PC-9 (cell line): ENCODE measurements at regions not wholly inside any gene's neighbourhood (a gene's known extent, or its start where the extent isn't known, plus 50 kb on each side); places are given as distances from the start of the nearest gene placed in this dataset.

Source experiments
- BruUV-seq: library from RNA; stranded (reverse); fragments of 400-500 nt; replicated peaks from 2 replicates; lab custom pipeline; 2021; lab: Mats Ljungman, UMichigan
- CTCF ChIA-PET: fragments of 300-600 bp; sonication (Branson Sonifier 250); formaldehyde crosslinking; loops from one replicate; lab custom pipeline; 2022; ENCODE audit warnings: antibody characterized with exemption; lab: Charles Lee
- POLR2A ChIA-PET: fragments of 300-600 bp; sonication (Branson Sonifier 250); formaldehyde crosslinking; loops from one replicate; lab custom pipeline; 2022; ENCODE audit warnings: antibody characterized with exemption; ENCODE audit not compliant: unreplicated experiment; lab: Charles Lee
- DNase-seq, 2 experiments: peaks; one replicate each; pipeline versions ENCODE4 v3.0.0 to v3.0.0-alpha.2; 2015 to 2022; ENCODE audit warnings: mixed read lengths in 1 of 2
- H2AFZ ChIP-seq: fragments of 200-600 bp; sonication (generic); 2 replicates; pipeline ENCODE4 v1.8.1; 2017; ENCODE audit warnings: antibody characterized with exemption
- H3F3A ChIP-seq: fragments of 200-600 bp; sonication (generic); 2 replicates; pipeline ENCODE4 v1.8.1; 2017; ENCODE audit warnings: antibody characterized with exemption, mild to moderate bottlenecking, low read depth; ENCODE audit not compliant: insufficient read depth
- H3K27ac ChIP-seq: fragments of 200-600 bp; sonication (generic); 2 replicates; pipeline ENCODE4 v1.6.1; 2016; ENCODE audit warnings: mixed run types
- H3K27me3 ChIP-seq: fragments of 200-600 bp; sonication (generic); 2 replicates; pipeline ENCODE4 v1.6.1; 2016; ENCODE audit warnings: low read depth, mixed run types; ENCODE audit not compliant: insufficient read depth
- H3K36me3 ChIP-seq: fragments of 200-600 bp; sonication (generic); 2 replicates; pipeline ENCODE4 v1.6.1; 2016; ENCODE audit warnings: low read depth, mixed run types
- H3K4me1 ChIP-seq: fragments of 200-600 bp; sonication (generic); replicated peaks from 2 replicates; pipeline ENCODE4 v1.6.1; 2016; ENCODE audit warnings: mixed run types; ENCODE audit not compliant: insufficient read depth
- H3K4me2 ChIP-seq: fragments of 200-600 bp; sonication (generic); 2 replicates; pipeline ENCODE4 v1.6.1; 2017; ENCODE audit warnings: mixed run types
- H3K4me3 ChIP-seq: fragments of 200-600 bp; sonication (generic); 2 replicates; pipeline ENCODE4 v1.6.1; 2016; ENCODE audit warnings: mixed run types
- H3K79me2 ChIP-seq: fragments of 200-600 bp; sonication (generic); 2 replicates; pipeline ENCODE4 v1.6.1; 2017; ENCODE audit warnings: low read depth, mixed run types
- H3K9me2 ChIP-seq: fragments of 200-600 bp; sonication (generic); 2 replicates; pipeline ENCODE4 v1.8.1; 2017; ENCODE audit warnings: mild to moderate bottlenecking; ENCODE audit not compliant: insufficient read depth
- H3K9me3 ChIP-seq: fragments of 200-600 bp; sonication (generic); 2 replicates; pipeline ENCODE4 v1.8.1; 2016; ENCODE audit warnings: low read depth; ENCODE audit not compliant: insufficient read depth
- H4K20me1 ChIP-seq: fragments of 200-600 bp; sonication (generic); 2 replicates; pipeline ENCODE4 v1.8.1; 2017; ENCODE audit not compliant: insufficient read depth
- EZH2 ChIP-seq: fragments of 200-600 bp; sonication (generic); IDR thresholded peaks from 2 replicates; pipeline ENCODE4 v1.8.0; 2017; ENCODE audit warnings: antibody characterized with exemption, low read depth
- intact Hi-C: fragments of 100-400 bp; cut with micrococcal nuclease; formaldehyde crosslinking; loops from one replicate; pipeline ENCODE4 v1.10.0; 2022; ENCODE audit not compliant: unreplicated experiment
- TF ChIP-seq, protein P1 (sequence below): fragments of 200-600 bp; sonication (generic); conservative IDR thresholded peaks from 2 replicates; pipeline ENCODE4 v1.6.1; 2017; ENCODE audit warnings: mixed run types, antibody characterized with exemption, mild to moderate bottlenecking, moderate library complexity

DNA sequence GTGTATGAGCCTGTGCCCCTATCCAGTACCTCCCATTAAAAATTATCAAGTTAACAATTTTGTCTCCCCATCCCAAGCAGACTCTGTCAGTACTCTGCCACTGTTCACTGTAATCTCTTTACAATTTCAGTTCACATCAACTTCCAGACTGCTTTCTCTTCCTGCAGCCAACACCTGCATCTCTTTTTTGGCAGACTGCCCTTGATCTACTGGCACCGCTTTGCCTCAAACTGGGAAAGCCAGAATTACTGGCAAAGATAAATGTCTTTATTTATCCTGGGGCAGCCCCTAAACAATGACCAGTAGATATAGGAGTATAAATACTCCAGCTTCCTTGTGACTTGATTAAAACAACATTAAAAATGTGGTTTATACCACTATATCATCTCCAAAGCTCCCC is 494.1 kb downstream of the ZNF385D start:
- ChIA-PET CTCF (no interaction called here), POLR2A (no interaction called here)
- Histone ChIP-seq H3K79me2 (no peaks in the 10 kb centered on the region), H3K9me2 (0 out of 2 replicates have a peak, but pooled peaks cover 5% of the 10 kb centered on the region), H3F3A (no peaks in the 10 kb centered on the region), H3K4me3 (no peak overlapping the region), H3K36me3 (no peaks in the 10 kb centered on the region), H3K4me2 (no peak overlapping the region), H3K4me1 (no peaks in the 10 kb centered on the region), H2AFZ (no peak overlapping the region), H4K20me1 (no peaks in the 10 kb centered on the region), H3K9me3 (no peaks in the 10 kb centered on the region), H3K27me3 (no peaks in the 10 kb centered on the region), H3K27ac (no peak overlapping the region)
- no peak for TF ChIP-seq EZH2
- TF ChIP-seq, protein P1, sequence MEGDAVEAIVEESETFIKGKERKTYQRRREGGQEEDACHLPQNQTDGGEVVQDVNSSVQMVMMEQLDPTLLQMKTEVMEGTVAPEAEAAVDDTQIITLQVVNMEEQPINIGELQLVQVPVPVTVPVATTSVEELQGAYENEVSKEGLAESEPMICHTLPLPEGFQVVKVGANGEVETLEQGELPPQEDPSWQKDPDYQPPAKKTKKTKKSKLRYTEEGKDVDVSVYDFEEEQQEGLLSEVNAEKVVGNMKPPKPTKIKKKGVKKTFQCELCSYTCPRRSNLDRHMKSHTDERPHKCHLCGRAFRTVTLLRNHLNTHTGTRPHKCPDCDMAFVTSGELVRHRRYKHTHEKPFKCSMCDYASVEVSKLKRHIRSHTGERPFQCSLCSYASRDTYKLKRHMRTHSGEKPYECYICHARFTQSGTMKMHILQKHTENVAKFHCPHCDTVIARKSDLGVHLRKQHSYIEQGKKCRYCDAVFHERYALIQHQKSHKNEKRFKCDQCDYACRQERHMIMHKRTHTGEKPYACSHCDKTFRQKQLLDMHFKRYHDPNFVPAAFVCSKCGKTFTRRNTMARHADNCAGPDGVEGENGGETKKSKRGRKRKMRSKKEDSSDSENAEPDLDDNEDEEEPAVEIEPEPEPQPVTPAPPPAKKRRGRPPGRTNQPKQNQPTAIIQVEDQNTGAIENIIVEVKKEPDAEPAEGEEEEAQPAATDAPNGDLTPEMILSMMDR = no peak
- DNase-seq = no peak
- intact Hi-C loops = no loop called here
- no TSS peak for BruUV-seq

DNA sequence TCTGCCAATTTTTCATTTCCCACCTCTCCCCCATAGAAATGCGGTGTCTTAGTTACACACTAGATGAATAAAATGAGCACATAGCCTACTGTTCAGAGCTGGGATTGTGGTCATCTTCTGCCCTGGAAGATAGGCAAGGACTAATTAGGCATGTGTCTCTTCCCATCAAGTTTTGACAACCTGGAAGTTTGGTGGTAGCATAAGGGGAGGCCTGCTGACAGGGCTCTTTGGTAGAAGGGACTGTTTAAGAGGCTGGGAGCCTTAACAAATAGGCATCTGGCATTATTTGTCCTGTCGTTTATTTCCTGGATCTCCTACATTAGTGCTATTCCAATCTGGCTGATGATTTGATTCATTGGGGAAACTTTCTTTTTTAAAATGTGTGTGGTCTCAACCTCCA is 512.3 kb downstream of the ZNF385D start:
- intact Hi-C loops = no loop called here
- POLR2A ChIA-PET = no interaction called here
- no TSS peak for BruUV-seq
- Histone ChIP-seq H3K4me2 (no peak overlapping the region), H3K36me3 (no peaks in the 10 kb centered on the region), H3K9me3 (no peaks in the 10 kb centered on the region), H3K27me3 (no peaks in the 10 kb centered on the region), H3K4me3 (no peak overlapping the region), H4K20me1 (no peaks in the 10 kb centered on the region), H3F3A (no peaks in the 10 kb centered on the region), H3K4me1 (no peaks in the 10 kb centered on the region), H3K9me2 (no peaks in the 10 kb centered on the region), H2AFZ (no peak overlapping the region), H3K79me2 (no peaks in the 10 kb centered on the region), H3K27ac (no peak overlapping the region)
- DNase-seq = no peak
- TF ChIP-seq, protein P1 = no peak
- TF ChIP-seq EZH2 = no peak
- CTCF ChIA-PET = no interaction called here

GRCh38 chr3:21237638-21238037 is 513.4 kb downstream of the ZNF385D start:
- Histone ChIP-seq H3K4me1 (no peaks in the 10 kb centered on the region), H3K4me2 (no peak overlapping the region), H3F3A (no peaks in the 10 kb centered on the region), H3K9me2 (no peaks in the 10 kb centered on the region), H3K27ac (no peak overlapping the region), H3K79me2 (no peaks in the 10 kb centered on the region), H2AFZ (no peak overlapping the region), H3K27me3 (no peaks in the 10 kb centered on the region), H3K9me3 (no peaks in the 10 kb centered on the region), H4K20me1 (no peaks in the 10 kb centered on the region), H3K36me3 (no peaks in the 10 kb centered on the region), H3K4me3 (no peak overlapping the region)
- intact Hi-C loops = no loop called here
- no peak for DNase-seq
- ChIA-PET CTCF (no interaction called here), POLR2A (no interaction called here)
- TF ChIP-seq EZH2 = no peak
- BruUV-seq = no TSS peak

DNA sequence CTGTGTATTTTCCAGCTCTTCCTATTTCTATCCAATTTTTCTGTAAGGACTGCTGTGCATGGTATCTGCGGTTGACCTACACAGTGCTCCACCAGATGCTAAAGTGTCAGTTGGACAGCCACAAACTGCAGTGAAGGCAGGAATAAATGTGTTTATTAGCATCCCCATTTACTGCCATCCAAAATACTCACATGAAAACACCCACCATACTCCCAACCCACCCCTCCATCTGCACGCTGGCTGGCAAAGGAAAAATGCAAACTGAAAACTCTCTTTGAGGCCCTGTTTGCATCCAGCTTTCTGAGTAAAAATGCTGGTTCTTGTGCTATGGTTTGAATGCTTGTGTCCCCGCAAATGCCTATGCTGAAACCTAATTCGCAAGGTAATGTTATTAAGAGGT is 515.5 kb downstream of the ZNF385D start:
- no peaks in the 10 kb centered on the region for H3K4me1 ChIP-seq
- no peak overlapping the region for H3K4me3 ChIP-seq
- CTCF ChIA-PET = no interaction called here
- H3K9me2 ChIP-seq = no peaks in the 10 kb centered on the region
- H3K27me3 ChIP-seq = no peaks in the 10 kb centered on the region
- BruUV-seq = no TSS peak
- H3K4me2 ChIP-seq = no peak overlapping the region
- TF ChIP-seq EZH2 = no peak
- TF ChIP-seq, protein P1 = no peak
- H3K27ac ChIP-seq = no peak overlapping the region
- H3K9me3 ChIP-seq = no peaks in the 10 kb centered on the region
- H2AFZ ChIP-seq = no peak overlapping the region
- H3K36me3 ChIP-seq = no peaks in the 10 kb centered on the region
- H3F3A ChIP-seq = no peaks in the 10 kb centered on the region
- POLR2A ChIA-PET = no interaction called here
- H3K79me2 ChIP-seq = no peaks in the 10 kb centered on the region
- H4K20me1 ChIP-seq = no peaks in the 10 kb centered on the region
- intact Hi-C loops = no loop called here
- no peak for DNase-seq
